ENCODE measurements at regions not wholly inside any gene's neighbourhood (a gene's known extent, or its start where the extent isn't known, plus 50 kb on each side); places are given as distances from the start of the nearest gene placed in this dataset.

- no peak overlapping the region for H3K27ac ChIP-seq
- no peak for TF ChIP-seq CTCF (IDR thresholded peaks at IDR 0.05)
- DNase-seq (ENCODE audit: low spot score) = no peak
- H3K4me3 ChIP-seq = no peak overlapping the region
Observed at GRCh38 chr6:22637782-22638181, 68.4 kb downstream of the HDGFL1 start.

GRCh38 chr6:22638320-22638719 is 69.0 kb downstream of the HDGFL1 start:
- no peak overlapping the region for H3K4me3 ChIP-seq
- H3K27ac ChIP-seq = no peak overlapping the region
- TF ChIP-seq CTCF (IDR thresholded peaks at IDR 0.05) = no peak
- DNase-seq (ENCODE audit: low spot score) = no peak

GRCh38 chr6:22642254-22642653 is 72.9 kb downstream of the HDGFL1 start:
- DNase-seq (ENCODE audit: low spot score) = no peak
- no peak overlapping the region for H3K4me3 ChIP-seq
- no peak for TF ChIP-seq CTCF (IDR thresholded peaks at IDR 0.05)
- no peak overlapping the region for H3K27ac ChIP-seq

GRCh38 chr6:22643780-22644179 is 74.4 kb downstream of the HDGFL1 start:
- DNase-seq (ENCODE audit: low spot score) = no peak
- Histone ChIP-seq H3K27ac (no peak overlapping the region), H3K4me3 (no peak overlapping the region)
- TF ChIP-seq CTCF (IDR thresholded peaks at IDR 0.05) = no peak

GRCh38 chr6:22647719-22648118 is 78.4 kb downstream of the HDGFL1 start:
- Histone ChIP-seq H3K27ac (no peak overlapping the region), H3K4me3 (no peak overlapping the region)
- no peak for DNase-seq (ENCODE audit: low spot score)
- no peak for TF ChIP-seq CTCF (IDR thresholded peaks at IDR 0.05)

- no peak for DNase-seq (ENCODE audit: low spot score)
- Histone ChIP-seq H3K27ac (no peak overlapping the region), H3K4me3 (no peak overlapping the region)
- no peak for TF ChIP-seq CTCF (IDR thresholded peaks at IDR 0.05)
Observed at GRCh38 chr6:22651731-22652130, 82.4 kb downstream of the HDGFL1 start.

GRCh38 chr6:22653980-22654610 is 84.7 kb downstream of the HDGFL1 start:
- TF ChIP-seq CTCF (IDR thresholded peaks at IDR 0.05) = no peak
- Histone ChIP-seq H3K4me3 (no peak overlapping the region), H3K27ac (no peak overlapping the region)
- DNase-seq (ENCODE audit: low spot score) = no peak

Measured in coronary artery (tissue), 2 donors.